GM12872 (cell line): ENCODE measurements at regions not wholly inside any gene's neighbourhood (a gene's known extent, or its start where the extent isn't known, plus 50 kb on each side); places are given as distances from the start of the nearest gene placed in this dataset.

Experiments used
- CTCF ChIP-seq: IDR thresholded peaks from 3 replicates; pipeline ENCODE4 v1.5.1; 2011; ENCODE audit warnings: low read depth, mild to moderate bottlenecking, low read length, moderate library complexity; ENCODE audit not compliant: insufficient read depth

GRCh38 chr20:10909803-10910202 is 236.0 kb upstream of the JAG1 start:
- no peak for TF ChIP-seq CTCF

- TF ChIP-seq CTCF: no peak
Observed at GRCh38 chr20:10910535-10911178, 236.9 kb upstream of the JAG1 start.

GRCh38 chr20:10911298-10911697 is 237.5 kb upstream of the JAG1 start:
- TF ChIP-seq CTCF: no peak

GRCh38 chr20:10915815-10916214 is 242.0 kb upstream of the JAG1 start:
- no peak for TF ChIP-seq CTCF

GRCh38 chr20:10916312-10916711 is 242.5 kb upstream of the JAG1 start:
- TF ChIP-seq CTCF: no peak

GRCh38 chr20:10917826-10918225 is 244.0 kb upstream of the JAG1 start:
- TF ChIP-seq CTCF: no peak

- TF ChIP-seq CTCF: no peak
Observed at GRCh38 chr20:10919396-10920140, 245.8 kb upstream of the JAG1 start.
